ENCODE measurements at regions not wholly inside any gene's neighbourhood (a gene's known extent, or its start where the extent isn't known, plus 50 kb on each side); places are given as distances from the start of the nearest gene placed in this dataset.

DNA sequence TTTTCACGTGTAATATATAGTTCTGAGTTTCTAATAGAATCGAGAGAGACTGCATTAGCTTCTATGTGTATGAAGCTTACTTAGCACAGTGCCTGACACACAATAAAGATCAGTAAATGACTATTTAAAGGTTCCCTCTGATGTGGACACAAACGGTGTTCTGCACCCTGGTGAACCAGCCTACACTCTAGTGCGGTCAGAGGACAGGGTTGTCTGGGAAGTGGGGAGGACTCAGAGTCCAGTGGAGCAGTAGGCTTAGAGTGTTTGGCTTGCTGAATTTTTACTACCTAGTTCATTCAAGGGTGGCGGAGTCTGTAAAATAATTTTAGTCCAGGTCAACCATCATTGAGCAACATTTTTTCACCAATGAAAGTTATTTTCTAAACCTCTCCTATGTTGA is 77.8 kb downstream of the DIPK2A start:
- no peak for TF ChIP-seq SUZ12 (IDR thresholded peaks at IDR 0.05; ENCODE audit: extremely low read depth, insufficient read depth, insufficient read length)
- TF ChIP-seq YY1 (IDR thresholded peaks at IDR 0.05; ENCODE audit: insufficient read depth, insufficient read length), result no peak

Measured in NT2/D1 (cell line).